ENCODE measurements at regions not wholly inside any gene's neighbourhood (a gene's known extent, or its start where the extent isn't known, plus 50 kb on each side); places are given as distances from the start of the nearest gene placed in this dataset.

DNA sequence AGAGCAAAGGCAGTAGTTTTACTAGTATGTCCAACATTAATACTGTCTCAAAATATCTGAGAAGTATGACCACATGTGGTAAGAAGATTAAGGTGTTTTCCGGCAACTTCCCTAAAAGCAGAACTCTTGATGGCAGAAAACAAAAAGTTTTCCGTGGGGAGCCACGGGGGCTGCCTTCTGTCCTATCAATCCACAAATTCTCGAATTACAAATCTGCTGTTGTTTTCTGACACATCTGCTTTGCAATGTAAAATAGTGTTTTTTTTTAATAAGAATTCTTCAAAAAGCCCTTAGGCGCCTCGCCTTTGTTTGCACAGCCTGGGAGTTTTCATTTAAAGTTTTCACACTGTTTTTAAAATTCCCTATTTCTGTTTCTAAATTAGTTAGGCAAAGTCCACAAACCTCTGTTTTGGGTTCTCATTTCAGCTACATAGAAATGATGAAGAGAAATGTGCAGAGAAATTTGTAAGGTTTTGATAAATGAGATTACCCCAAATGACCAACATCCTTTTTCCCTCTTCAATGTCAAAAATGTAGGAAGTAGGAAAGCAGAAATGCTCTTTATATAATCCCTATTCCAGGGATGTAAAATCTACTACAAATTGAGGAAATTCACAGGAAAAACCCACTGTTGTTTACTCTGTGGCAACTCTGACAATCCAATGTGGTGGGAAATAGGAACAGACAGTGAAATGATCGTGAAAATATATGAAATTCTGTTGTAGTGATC, 385.8 kb downstream of the ZEB2 start:
- TF ChIP-seq, protein P1, sequence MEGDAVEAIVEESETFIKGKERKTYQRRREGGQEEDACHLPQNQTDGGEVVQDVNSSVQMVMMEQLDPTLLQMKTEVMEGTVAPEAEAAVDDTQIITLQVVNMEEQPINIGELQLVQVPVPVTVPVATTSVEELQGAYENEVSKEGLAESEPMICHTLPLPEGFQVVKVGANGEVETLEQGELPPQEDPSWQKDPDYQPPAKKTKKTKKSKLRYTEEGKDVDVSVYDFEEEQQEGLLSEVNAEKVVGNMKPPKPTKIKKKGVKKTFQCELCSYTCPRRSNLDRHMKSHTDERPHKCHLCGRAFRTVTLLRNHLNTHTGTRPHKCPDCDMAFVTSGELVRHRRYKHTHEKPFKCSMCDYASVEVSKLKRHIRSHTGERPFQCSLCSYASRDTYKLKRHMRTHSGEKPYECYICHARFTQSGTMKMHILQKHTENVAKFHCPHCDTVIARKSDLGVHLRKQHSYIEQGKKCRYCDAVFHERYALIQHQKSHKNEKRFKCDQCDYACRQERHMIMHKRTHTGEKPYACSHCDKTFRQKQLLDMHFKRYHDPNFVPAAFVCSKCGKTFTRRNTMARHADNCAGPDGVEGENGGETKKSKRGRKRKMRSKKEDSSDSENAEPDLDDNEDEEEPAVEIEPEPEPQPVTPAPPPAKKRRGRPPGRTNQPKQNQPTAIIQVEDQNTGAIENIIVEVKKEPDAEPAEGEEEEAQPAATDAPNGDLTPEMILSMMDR (IDR thresholded peaks at IDR 0.05) = no peak
- TF ChIP-seq POLR2A (IDR thresholded peaks at IDR 0.05) = no peak

Measured in uterus (tissue), 2 donors.